Hepatocyte (in vitro differentiated cells): ENCODE measurements at regions not wholly inside any gene's neighbourhood (a gene's known extent, or its start where the extent isn't known, plus 50 kb on each side); places are given as distances from the start of the nearest gene placed in this dataset.

Experiments
- DNase-seq: peaks from one replicate; pipeline ENCODE4 v3.0.0-alpha.2; 2016; ENCODE audit warnings: low spot score
- H2AFZ ChIP-seq: fragments of 200-600 bp; sonication (generic); 2 replicates; pipeline ENCODE4 v1.6.0; 2016; ENCODE audit warnings: antibody characterized with exemption, mild to moderate bottlenecking
- H3K27ac ChIP-seq: fragments of 200-600 bp; sonication (generic); 2 replicates; pipeline ENCODE4 v1.5.1; 2016; ENCODE audit warnings: mild to moderate bottlenecking
- H3K27me3 ChIP-seq: fragments of 200-600 bp; sonication (generic); 2 replicates; pipeline ENCODE4 v1.6.1; 2016
- H3K36me3 ChIP-seq: fragments of 200-600 bp; sonication (generic); replicated peaks from 2 replicates; pipeline ENCODE4 v1.5.1; 2016; ENCODE audit warnings: low read depth; ENCODE audit not compliant: insufficient read depth
- H3K4me1 ChIP-seq: fragments of 200-600 bp; sonication (generic); 2 replicates; pipeline ENCODE4 v1.5.1; 2016; ENCODE audit warnings: mild to moderate bottlenecking, moderate library complexity; ENCODE audit not compliant: insufficient read depth
- H3K4me2 ChIP-seq: fragments of 200-600 bp; sonication (generic); 2 replicates; pipeline ENCODE4 v1.6.0; 2016
- H3K4me3 ChIP-seq: fragments of 200-600 bp; sonication (generic); 2 replicates; pipeline ENCODE4 v1.5.1; 2016; ENCODE audit warnings: mild to moderate bottlenecking
- H3K79me2 ChIP-seq: fragments of 200-600 bp; sonication (generic); 2 replicates; pipeline ENCODE4 v1.6.0; 2017; ENCODE audit warnings: mild to moderate bottlenecking
- H3K9me2 ChIP-seq: fragments of 200-600 bp; sonication (generic); replicated peaks from 2 replicates; pipeline ENCODE4 v1.6.0; 2017; ENCODE audit warnings: mild to moderate bottlenecking; ENCODE audit not compliant: insufficient read depth
- H3K9me3 ChIP-seq: fragments of 200-600 bp; sonication (generic); 2 replicates; pipeline ENCODE4 v1.5.1; 2016; ENCODE audit warnings: low read depth, mild to moderate bottlenecking
- H4K20me1 ChIP-seq: fragments of 200-600 bp; sonication (generic); 2 replicates; pipeline ENCODE4 v1.6.0; 2016; ENCODE audit warnings: mild to moderate bottlenecking; ENCODE audit not compliant: insufficient read depth, poor library complexity, severe bottlenecking
- EZH2 ChIP-seq: fragments of 200-600 bp; sonication (generic); IDR thresholded peaks from 2 replicates; pipeline ENCODE4 v1.6.1; 2016; ENCODE audit warnings: antibody characterized with exemption, mild to moderate bottlenecking, borderline replicate concordance
- EZH2phosphoT487 ChIP-seq: fragments of 200-600 bp; sonication (generic); IDR thresholded peaks from one replicate; pipeline ENCODE4 v1.6.1; 2018; ENCODE audit warnings: antibody characterized with exemption, mild to moderate bottlenecking, low read depth, moderate library complexity; ENCODE audit not compliant: unreplicated experiment, severe bottlenecking
- whole genome bisulfite sequencing: methylation state at CpG from one replicate; pipeline ENCODE4 v1.1.6; 2016; ENCODE audit warnings: low lambda C conversion rate; ENCODE audit errors: missing lambda C conversion rate; 5-methylcytosine and 5-hydroxymethylcytosine counted together
- TF ChIP-seq, protein P1 (sequence below): fragments of 200-600 bp; sonication (generic); IDR thresholded peaks from 2 replicates; pipeline ENCODE4 v1.5.1; 2016; ENCODE audit warnings: antibody characterized with exemption, mild to moderate bottlenecking; ENCODE audit not compliant: poor library complexity

DNA sequence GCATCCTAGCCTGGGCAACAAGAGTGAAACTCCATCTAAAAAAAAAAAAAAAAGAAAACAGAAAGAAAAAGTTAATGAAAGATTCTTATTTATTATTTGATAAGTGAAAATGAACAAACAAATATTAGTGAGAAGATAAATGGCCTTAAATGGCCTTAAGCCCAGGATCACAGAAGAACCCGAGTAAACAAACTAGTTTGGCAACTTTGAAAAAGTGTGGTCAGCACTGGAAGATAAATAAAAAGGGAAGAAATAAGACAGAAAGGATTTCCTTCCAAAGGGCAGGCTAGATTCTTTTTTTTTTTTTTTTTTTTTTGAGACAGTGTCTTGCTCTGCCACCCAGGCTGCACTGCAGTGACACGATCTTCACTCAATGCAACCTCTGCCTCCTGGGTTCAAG, 692.4 kb downstream of the CPS1 start:
- H3K9me3 ChIP-seq = no peaks in the 10 kb centered on the region
- H3K4me3 ChIP-seq = no peak overlapping the region
- no peaks in the 10 kb centered on the region for H4K20me1 ChIP-seq
- H2AFZ ChIP-seq = no peak overlapping the region
- no peaks in the 10 kb centered on the region for H3K36me3 ChIP-seq
- no peak overlapping the region for H3K27ac ChIP-seq
- TF ChIP-seq EZH2phosphoT487 = no peak
- TF ChIP-seq EZH2 = no peak
- TF ChIP-seq, protein P1, sequence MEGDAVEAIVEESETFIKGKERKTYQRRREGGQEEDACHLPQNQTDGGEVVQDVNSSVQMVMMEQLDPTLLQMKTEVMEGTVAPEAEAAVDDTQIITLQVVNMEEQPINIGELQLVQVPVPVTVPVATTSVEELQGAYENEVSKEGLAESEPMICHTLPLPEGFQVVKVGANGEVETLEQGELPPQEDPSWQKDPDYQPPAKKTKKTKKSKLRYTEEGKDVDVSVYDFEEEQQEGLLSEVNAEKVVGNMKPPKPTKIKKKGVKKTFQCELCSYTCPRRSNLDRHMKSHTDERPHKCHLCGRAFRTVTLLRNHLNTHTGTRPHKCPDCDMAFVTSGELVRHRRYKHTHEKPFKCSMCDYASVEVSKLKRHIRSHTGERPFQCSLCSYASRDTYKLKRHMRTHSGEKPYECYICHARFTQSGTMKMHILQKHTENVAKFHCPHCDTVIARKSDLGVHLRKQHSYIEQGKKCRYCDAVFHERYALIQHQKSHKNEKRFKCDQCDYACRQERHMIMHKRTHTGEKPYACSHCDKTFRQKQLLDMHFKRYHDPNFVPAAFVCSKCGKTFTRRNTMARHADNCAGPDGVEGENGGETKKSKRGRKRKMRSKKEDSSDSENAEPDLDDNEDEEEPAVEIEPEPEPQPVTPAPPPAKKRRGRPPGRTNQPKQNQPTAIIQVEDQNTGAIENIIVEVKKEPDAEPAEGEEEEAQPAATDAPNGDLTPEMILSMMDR = no peak
- WGBS = 48% methylated on average over 2 of the region's 2 CpGs
- H3K9me2 ChIP-seq = no peaks in the 10 kb centered on the region
- no peak for DNase-seq
- no peaks in the 10 kb centered on the region for H3K79me2 ChIP-seq
- no peaks in the 10 kb centered on the region for H3K4me1 ChIP-seq
- no peak overlapping the region for H3K4me2 ChIP-seq
- H3K27me3 ChIP-seq = no peaks in the 10 kb centered on the region

DNA sequence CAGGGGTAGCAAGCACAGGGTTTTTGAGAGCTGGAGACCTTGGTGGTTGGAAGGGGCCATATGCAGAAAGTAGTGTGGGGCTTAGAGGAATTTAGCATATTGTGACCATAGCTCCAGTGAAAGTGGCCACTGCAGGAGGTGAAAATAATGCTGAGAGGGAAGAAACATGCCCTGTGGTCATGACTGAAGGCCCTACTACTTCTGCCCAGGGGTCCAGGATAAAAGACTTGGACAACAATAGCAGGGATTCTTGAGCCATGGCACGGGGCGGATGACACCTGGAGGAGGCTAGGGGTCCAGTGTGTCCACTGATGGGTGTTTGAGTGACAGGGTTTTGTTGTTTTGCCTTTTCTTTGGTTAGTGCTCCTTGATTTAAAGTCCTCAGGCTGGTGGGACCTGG, 694.6 kb downstream of the CPS1 start:
- no peaks in the 10 kb centered on the region for H3K9me2 ChIP-seq
- no peaks in the 10 kb centered on the region for H4K20me1 ChIP-seq
- H3K4me2 ChIP-seq = no peak overlapping the region
- no peaks in the 10 kb centered on the region for H3K27me3 ChIP-seq
- H3K79me2 ChIP-seq = no peaks in the 10 kb centered on the region
- H3K4me1 ChIP-seq = no peaks in the 10 kb centered on the region
- WGBS = 79% methylated on average over 2 of the region's 2 CpGs
- no peak overlapping the region for H2AFZ ChIP-seq
- DNase-seq = no peak
- no peaks in the 10 kb centered on the region for H3K36me3 ChIP-seq
- no peaks in the 10 kb centered on the region for H3K9me3 ChIP-seq
- no peak overlapping the region for H3K27ac ChIP-seq
- H3K4me3 ChIP-seq = no peak overlapping the region
- TF ChIP-seq EZH2 = no peak
- TF ChIP-seq, protein P1 = no peak

DNA sequence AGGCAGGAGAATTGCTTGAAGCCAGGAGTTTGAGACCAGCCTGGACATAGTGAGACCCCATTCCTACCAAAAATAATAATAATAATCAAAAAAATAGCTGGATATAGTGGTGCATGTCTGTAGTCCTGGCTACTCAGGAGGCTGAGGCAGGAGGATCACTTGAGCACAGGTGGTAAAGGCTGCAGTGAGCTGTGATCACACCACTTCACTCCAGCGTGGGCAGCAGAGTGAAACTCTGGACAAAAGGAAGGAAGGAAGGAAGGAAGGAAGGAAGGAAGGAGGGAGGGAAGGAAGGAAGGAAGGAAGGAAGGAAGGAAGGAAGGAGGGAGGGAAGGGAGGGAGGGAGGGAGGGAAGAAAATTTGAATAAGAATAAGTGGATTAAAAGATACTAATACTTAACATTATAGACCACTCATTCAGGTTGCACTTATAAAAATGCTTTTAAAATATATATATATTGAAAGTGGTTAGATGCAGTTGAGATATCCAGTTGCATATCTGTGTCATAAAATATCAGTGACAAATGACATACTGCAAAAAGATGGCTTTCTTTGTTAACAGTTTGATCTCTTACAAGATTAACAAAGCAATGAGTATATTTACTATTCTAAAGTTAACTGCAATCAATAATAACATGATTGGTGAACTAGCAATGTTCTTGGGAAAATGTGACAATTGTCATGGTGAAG, 702.4 kb downstream of the CPS1 start:
- H3K4me3 ChIP-seq = no peak overlapping the region
- no peaks in the 10 kb centered on the region for H3K4me1 ChIP-seq
- TF ChIP-seq, protein P1 = no peak
- H3K27me3 ChIP-seq = no peaks in the 10 kb centered on the region
- 100% methylated on average over 1 of the region's 1 CpG for WGBS
- H4K20me1 ChIP-seq = no peaks in the 10 kb centered on the region
- no peak overlapping the region for H3K27ac ChIP-seq
- DNase-seq = no peak
- no peaks in the 10 kb centered on the region for H3K9me3 ChIP-seq
- H3K9me2 ChIP-seq = no peaks in the 10 kb centered on the region
- H3K4me2 ChIP-seq = no peak overlapping the region
- H3K36me3 ChIP-seq = no peaks in the 10 kb centered on the region
- no peaks in the 10 kb centered on the region for H3K79me2 ChIP-seq
- no peak overlapping the region for H2AFZ ChIP-seq
